ENCODE measurements at regions not wholly inside any gene's neighbourhood (a gene's known extent, or its start where the extent isn't known, plus 50 kb on each side); places are given as distances from the start of the nearest gene placed in this dataset.
A peak's percentile ranks its signal among the peaks of the same experiment; 100 is the strongest.

DNA sequence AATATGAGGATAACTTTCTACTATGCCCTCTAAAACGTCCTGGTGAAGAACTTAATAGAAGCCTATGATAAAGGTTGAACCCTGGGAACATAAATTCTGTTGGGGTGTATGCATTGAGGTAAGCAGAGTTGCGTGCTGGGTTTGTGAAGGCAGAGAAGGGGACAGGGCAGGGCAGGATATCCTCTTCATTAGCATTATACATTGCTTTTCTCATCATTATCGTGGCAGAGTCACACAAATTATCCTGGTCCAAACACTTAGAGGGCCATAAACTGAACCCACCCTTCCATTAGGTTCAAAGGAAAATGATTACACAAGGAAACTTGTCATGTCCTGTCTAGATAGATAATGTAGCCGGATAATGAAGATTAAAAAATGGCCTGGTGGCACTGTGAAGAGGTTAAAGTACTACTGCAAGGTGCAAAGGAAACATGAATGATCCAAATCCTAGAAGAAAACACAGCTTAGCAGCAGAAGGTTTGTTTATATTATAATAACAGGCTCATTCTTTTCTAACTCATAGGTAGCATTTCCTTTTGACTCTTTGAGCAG, 189.1 kb downstream of the SPCS3 start:
- DNase-seq: no peak

DNA sequence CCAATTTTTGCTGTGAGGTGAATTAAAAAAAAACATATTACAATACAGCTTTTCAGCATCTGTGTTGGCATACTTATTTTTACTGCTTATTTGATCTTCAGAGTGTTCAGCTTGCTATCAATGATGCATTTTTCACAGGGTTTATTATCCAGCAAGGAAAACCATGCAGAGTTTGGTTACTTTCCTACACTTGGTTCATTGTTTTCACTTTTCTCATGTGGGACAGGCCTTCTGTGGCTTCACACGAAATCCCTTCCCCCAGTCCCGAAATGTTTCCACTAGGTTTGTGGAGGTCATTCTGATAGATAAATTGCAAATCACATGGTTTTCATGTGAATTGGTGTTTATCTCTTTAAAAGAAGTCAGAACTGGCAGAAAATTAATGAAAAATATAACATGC, 205.8 kb downstream of the SPCS3 start:
- DNase-seq: no peak

DNA sequence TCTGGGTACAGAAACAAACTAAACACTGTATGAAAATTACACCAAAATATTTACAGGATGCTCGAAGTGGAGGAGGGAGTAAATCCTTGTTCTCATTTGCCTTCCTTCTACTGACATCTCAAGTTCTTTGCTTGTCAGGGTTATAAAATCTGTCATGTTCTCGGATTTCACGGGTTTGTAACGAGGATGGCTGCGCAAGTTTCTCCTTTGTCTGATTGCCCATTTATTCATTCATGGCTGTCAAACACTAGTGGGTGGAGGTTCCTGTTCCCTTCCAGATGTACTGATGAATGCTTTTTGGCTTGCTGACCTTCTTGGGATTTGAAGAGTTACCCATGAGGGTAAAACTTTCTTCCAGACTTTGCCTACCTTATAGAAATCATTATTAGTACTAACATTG, 206.9 kb downstream of the SPCS3 start:
- no peak for DNase-seq

DNA sequence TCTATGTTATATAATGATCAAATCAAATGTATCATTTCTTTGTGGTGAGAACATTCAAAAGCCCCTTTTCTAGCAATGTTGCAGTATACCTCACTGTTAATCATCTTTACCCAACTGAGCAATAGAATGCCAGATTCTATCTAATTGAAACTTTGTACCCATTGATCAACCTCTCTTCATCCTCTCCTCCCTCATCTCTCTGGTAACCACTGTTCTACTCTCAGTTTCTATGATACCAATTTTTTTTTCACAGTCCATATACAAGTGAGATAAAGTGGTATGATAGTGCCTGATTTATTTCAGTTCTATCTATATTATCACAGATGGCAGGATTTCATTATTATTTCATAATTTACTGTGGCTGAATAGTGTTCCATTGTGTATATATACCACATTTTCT, 209.8 kb downstream of the SPCS3 start:
- no peak for DNase-seq

DNA sequence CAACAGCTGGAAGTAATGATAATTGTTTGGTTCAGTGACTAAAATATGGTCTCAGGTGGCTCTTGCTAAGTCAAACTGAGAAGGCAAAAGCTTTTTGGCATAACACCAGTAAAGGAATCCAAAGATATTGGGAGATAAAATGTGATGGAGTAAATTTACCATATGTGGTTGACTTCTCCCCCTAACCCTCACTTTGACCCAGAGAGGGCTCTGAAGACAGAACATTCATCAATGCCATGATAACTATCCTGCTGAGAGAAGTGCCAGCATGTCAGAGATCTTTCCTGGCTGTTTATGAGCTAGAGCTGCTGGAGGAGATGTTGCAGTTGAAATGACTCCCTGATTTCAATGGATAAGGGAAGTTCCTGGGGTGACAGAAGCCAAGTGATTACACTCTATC, 213.4 kb downstream of the SPCS3 start:
- DNase-seq: no peak

DNA sequence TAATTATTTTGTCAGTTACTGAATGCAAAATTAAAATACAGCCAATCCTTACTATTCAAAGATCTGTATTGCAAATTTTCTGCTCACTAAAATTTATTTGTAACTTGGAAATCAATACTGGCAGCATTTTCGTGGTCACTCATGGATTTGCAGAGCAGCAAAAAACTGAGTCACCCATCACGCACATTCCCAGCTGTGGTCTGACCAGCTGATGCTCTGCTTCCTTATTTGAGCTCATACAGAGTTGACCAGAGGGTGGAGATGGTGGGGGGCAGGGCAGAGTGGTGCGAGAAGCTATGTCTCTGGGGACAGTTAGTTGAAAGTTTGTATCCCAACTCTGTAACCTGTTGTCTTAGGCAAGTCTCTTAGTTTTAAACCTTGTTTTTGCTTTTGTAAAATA, 214.8 kb downstream of the SPCS3 start:
- DNase-seq: no peak

DNA sequence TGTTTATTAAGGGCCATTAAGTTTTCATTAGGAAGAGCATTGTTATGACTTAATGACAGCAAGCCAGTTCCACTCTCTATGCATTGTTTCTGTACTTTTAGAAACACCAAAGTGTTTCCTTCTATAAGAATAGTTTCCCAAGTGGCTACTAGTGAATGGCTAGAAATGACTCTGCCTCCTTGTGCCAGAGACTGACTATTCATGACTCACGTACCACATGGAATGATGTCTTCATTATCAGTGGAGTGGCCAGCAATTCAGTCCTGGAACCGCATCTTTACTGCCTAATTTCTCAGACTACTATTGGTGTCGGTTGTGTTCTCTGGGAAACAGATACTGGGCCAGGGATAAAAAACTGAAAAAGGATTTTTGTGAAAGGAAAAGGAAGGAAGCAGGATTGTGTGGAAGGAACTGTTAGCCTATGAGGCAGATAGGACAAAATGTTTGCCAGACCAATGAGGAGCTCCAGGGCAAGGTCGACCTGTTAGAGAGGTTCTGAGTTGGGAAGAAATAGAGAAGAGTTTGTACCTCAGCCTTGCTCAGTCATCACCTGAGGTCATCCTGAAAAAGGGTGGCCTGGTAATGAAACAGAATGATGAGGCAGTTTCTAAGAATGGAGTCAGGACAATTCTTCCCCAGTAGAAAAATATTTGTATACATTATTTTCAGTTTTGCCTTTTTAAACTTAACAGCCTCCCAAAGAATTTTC, 218.6 kb downstream of the SPCS3 start:
- peak; percentile 59 for DNase-seq

DNA sequence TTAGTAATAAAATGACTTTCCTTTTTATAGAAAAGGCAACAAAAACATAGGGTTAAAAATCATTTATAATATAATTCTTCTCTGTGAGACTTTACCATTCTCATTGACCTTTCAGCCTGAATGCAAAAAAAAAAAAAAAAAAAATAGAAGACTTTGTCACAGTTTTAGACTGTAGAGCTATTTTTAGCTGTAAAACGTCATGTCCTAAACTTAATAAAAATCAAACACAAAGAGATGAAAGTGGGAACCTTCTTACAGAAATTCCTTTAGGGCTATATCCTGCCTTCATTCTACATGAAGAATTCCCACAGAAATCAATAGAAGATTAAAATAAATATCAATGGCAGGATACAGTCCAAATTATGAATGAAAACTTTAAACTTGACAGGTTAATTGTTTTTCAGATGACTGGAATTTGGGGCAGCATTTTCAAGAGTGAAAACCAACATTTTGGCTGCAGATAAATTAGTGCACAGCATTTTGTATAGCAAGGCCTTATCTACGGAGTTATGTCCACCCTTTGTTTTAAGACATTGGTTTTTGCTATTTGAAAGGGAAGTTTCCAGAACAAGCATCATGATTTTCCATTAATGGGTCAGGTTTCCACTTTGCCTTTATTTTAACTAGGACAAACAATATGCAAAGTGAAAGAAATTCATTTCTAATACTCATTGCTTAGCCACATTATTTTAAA, 219.5 kb downstream of the SPCS3 start:
- no peak for DNase-seq

DNA sequence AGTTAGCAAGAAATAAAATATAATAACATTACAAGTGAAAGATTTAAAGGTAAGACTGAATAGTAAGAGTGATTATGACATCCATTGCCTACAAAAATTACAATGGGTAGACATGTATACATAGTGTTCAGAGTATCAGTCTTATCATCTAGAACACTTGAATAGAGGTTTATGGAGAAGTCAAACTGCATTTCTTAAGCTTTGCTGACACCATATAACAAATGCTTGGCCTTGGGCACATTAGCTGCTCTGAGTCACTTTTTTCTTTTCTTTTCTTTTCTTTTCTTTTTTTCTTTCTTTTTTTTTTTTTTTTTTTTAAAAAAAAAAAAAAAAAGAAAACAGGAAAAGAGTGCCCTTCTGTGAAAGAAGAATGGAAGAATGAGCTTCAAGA, 220.0 kb downstream of the SPCS3 start:
- DNase-seq: no peak

DNA sequence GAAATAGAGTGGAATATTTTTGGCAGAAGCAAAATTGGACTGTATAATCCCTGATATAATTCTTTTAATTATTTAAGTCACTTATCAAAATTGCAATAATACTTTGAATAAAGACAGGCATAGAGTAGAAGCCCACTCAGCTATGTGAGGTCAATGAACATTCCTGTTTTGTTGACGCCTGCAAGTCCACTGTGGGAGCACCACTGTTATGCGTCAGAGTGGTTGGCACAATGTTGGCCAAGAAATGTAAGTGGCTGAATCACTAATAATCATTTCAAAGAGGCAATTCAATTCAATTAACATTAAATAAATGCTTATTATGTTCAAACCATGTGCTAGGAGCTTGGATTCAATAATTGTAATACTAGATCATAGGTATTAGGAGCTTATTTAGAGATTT, 221.0 kb downstream of the SPCS3 start:
- DNase-seq: no peak

DNA sequence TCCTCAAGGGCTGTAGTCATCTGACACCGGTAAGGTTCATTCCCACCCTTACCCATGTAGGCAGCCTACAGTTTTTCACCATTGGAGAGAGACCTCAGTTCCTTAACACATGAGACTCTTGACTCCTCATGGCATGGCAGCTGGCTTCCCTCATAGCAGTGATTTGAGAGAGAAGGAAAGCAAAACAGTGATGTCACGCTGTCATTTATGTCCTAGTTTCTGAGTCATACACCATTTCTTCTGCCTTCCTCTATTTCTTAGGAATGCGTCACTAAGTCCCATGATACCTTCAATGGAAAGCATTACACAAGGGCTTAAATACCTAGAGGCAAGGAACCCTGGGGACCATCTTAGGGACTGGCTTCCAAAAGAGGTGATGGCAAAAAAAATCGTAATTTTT, 226.1 kb downstream of the SPCS3 start:
- DNase-seq: no peak

DNA sequence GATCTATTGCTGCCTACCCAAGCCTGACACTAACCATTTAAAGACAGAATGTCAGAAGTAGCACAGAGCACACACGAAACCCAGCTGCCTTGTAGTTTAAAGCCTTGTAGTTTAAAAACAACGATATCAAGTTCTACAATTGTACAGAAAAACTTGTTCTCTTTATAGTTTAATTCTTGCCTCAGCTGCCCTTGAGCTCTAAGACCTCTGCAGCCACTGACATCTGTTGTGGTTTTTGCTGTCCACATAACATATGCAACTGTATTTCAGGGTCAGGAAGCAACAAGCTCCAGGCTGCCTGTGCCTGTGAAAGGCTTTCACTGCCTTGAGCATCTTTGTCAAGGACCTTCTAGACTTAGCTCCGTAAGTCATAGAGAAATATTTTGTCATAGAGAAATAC, 227.2 kb downstream of the SPCS3 start:
- DNase-seq: no peak

DNA sequence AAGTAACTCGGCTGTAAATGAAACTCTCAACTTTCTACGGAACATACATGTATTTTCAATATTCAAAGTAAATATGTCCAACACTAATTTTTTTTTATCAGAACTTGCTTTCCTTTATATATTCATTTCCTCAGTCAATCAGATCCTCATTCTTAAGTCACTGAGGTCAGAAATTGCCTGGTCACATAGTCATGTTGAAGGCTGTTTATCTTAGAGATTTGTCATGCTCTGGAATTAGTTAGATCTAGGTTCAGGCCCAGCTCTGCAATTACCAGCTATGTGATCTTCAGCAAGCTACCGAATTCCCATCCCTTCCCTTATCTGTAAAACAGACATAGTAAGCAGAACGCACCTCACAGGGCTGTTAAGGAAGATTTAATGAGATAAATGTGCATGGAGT, 228.8 kb downstream of the SPCS3 start:
- no peak for DNase-seq

DNA sequence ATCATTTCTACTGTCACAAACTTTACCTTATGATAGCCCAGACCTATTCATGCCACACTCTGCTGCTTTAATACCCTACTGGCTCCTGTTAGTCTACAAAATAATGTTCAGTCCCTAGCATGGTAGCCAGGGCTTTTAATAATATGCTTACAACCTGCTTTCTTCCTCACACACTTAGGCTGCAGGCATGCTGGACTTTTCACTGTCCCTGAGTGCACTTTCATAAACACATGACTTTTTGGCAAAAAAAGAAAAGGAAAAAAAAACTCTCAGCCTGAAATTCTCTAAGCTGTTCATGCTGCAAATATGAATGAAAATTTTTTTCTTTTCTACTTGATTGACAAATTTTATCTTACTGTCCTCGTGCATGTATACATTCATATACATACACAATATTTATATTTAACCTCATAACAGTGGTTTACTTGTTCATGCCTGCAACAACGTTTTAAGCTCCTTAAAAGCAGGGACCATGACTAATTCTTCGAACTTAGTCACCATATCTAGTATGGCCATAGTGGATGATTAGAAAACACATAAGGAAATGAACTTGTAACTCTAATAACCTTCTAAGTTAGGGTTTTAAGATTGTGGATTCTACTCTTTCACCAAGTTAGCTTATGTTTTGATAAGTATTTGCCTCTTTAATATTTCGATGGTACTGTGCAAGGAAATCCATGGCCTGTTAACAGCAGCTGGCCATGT, 229.5 kb downstream of the SPCS3 start:
- no peak for DNase-seq

DNA sequence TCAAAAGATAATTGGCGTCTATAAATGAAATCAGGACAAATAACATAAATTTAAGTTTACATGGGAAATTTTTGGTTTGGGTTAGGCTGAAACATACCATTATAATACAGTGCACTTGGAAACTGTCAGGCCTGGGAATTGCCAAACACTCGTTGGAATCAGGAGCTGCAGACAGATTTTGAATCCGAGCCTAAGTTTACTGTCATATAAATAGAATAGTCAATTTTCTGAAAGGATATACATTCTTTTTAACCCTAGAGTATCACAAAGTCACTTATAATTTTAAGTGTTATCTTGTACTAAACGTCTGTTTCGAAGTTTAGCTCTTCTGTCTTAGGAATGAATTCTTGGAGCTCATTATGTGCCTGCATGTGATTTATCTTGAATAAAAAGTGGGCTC, 234.1 kb downstream of the VEGFC start:
- no peak for DNase-seq

DNA sequence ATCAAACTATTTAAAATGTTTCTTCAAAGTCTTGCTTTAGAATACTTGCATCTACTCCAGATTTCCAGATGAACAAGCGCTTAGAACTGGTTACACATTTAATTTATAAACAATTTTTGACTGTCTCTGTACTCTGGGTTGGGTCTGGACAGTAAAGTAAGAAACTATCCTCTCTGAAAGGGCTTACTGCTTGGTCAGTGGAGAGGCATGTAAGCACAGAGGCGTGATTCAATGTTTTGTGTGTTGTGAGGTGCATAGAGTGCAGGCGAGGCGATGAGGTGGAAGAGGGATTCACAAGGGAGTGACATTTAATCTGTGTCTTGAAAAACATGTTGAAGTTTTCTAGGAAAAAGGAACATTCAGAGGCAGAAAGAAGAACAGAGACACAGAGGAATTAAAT, 231.4 kb downstream of the VEGFC start:
- no peak for DNase-seq

DNA sequence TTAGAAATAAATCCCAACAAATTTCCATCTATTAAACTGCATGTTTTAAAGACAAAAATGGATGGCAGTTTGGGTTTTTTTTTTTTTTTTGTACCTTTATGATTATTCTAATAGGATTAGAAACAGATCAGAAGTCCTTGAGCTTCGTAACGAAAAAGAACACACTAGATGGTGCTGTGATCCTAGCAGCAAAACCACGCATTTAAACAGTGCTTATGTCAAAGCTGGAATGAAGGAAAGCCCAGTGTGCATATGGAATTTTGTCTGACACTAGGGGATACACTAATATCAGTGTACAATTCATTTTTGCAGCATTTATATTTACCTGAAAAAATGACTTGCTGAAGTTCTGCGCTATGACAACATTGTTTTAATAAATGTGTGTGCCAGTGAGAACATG, 229.1 kb downstream of the VEGFC start:
- DNase-seq: peak; percentile 66

DNA sequence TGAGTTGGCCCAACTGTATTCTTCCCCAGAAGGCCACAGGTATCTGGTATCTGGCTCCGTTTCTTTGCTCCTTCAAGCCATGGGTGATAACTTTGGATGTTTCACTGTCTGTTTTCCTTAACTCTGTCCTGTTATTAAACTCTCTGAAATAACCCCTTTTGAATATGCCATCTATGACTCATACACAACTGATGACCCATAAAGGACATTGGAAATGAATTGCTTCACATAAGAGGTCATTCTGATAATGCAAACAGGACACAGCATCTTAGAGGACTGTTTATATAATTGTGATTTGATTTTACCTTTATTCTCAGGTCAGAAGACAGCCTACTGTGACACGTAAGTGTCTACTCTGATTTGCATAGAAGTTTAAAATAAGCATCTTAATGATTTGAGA, 227.7 kb downstream of the VEGFC start:
- DNase-seq: no peak

DNA sequence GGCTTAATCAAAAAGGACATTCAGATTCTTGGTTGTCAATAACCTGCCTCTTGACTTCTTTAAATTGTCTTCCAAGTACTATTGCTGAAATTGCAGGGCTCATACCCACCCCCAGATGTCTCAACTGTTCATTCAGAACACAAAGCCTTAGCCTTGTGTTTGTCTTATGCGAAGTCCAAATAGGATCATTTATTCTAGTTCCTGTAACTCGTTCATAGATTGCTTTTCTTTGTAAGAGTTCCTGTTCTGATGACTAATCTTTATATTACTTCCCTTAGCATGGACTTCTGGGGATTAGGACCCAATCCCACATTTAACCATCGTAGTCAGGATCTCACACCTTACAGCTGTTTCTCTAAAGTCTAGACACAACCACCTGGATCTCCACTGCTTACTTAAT, 226.0 kb downstream of the VEGFC start:
- DNase-seq: peak; percentile 33

DNA sequence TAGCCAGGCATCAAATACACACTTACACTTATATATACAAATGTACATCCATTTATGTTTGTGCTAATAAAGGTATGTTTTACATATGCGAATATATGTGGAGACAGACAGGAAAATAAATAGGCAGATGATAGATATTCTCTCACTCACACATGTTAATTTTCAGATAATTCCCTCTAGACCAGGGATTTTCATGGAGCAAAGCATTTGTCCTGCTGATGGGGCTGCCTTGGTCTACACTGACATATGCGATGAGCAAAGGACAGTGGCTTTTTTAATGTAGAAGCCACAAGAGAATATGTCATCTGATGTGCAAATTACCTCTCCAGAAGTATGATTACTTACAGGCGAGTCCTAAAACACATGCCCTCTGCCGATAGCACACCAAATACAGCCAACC, 224.5 kb downstream of the VEGFC start:
- no peak for DNase-seq

DNA sequence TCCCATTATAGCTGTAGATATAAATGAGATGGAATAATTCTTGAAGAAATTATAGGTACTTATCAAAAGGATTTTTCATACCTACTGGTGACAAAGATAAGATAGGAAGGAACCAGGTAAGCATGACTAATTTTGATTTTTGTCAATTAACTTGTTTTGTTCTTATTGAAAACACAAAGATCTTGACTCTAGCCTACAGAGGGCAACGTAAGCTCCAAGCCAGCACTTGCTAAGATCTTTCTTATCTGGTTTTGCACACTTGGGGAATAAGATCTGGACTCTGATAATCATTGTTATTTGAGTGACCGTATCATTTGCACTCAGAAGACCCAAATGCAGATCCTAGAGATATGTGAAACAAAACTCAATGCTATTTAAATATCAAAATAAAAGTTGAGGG, 223.4 kb downstream of the VEGFC start:
- peak; percentile 6 for DNase-seq

DNA sequence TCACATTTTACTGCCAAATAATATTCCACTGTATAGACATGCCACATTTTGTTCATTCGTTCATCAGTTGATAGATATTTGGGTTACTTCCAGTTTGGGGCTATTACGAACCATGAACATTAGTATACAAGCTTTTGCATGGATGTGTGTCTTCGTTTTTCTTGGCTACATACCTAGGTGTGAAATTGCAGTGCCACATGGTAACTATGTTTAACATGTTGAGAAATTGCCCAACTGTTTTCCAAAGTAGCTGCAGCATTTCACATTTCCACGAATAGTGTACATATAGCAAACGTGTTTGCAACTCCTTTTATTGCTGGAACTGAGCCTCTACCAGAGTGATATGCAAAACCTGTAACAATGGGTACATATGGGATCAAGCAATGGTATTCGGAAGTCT, 221.5 kb downstream of the VEGFC start:
- no peak for DNase-seq

DNA sequence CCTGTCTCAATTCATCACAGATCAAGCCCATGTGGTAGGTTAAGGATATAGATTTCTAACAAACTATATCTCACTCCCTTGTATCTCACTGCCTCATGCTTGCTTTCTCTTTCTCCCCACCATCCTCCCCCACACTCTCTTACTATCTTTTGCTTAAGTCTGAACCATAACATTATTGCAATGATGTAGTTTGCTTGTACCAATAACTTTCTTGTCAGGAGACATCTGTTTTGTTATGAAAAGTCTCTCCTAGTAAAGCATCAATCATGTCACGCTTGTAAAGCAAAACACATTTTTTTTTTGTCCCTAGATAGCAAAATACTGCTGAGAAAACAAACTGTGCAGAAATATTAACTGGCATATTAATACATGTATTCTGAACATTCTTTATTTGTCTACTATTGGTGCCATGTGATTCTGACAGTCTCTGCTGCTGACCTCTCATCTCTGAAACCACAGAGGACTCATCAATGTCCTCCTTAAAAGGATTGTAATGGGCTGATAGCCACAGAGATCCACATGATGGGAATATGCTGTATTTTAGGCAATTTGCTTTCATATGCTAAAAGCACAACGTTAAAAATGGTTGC, 217.5 kb downstream of the VEGFC start:
- DNase-seq: no peak

DNA sequence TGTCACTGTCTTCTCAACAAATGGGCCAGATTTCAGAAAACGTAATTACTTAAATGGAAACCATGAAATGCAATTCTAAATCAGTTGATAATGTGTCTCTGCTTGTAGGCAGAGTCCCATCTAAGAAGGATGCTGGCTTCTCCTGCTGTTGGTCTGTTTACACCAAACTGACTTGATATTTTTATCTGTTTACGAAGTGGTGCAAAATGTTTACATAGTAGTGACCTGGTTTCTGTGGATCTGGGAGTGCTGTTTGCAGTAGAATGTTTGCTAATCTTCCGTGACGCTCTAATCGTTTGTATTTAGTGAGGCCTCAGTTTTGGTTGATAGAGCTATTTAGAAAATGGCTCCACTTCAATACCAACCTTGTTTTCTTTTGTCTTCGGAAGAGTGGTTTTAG, 213.5 kb downstream of the VEGFC start:
- DNase-seq: no peak

All from dermis blood vessel endothelial cell (primary cell).